Sigmoid colon (tissue), 4 donors: ENCODE measurements at regions not wholly inside any gene's neighbourhood (a gene's known extent, or its start where the extent isn't known, plus 50 kb on each side); places are given as distances from the start of the nearest gene placed in this dataset.

Experiments
- POLR2A ChIP-seq, 2 donors: fragments of 450-650 bp; IDR thresholded peaks; one replicate each; pipeline ENCODE4 v1.6.1; 2016; ENCODE audit warnings: antibody characterized with exemption in 2 of 2, mild to moderate bottlenecking in 2 of 2, moderate library complexity in 2 of 2
- POLR2AphosphoS5 ChIP-seq, 4 donors: sonication (generic); formaldehyde crosslinking; IDR thresholded peaks; one replicate each; pipeline ENCODE4 v1.6.1; 2017; ENCODE audit warnings: antibody characterized with exemption in 4 of 4
- TF ChIP-seq, protein P1 (sequence below), 4 experiments: fragments of 450-650 bp in 3 of 4; fragments of 200-600 bp in 1 of 4; IDR thresholded peaks; one replicate each; pipeline ENCODE4 v1.5.1; 2016 to 2019; ENCODE audit warnings: antibody characterized with exemption in 4 of 4, mild to moderate bottlenecking in 3 of 4, moderate library complexity in 2 of 4

DNA sequence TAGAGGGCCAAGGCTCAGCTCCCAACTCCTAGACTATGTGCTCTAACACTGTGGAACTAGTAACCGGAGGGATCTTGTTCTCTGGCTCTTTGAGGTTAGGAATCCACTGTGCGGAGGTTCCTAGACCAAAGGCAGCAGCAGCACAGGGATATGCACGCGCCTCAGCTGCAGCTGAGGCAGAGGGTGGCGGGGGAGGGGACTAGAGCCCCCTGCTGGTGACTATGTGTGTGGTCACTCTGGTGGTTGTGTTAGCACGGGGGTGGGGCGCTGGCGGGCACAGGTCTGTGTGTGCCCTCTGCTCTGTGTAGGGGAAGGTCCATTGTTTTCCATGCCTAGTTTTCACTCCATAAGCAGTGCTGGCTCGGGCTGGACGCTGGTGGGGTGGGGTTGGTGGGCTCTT is 458.0 kb upstream of the IZUMO3 start:
- TF ChIP-seq, protein P1, sequence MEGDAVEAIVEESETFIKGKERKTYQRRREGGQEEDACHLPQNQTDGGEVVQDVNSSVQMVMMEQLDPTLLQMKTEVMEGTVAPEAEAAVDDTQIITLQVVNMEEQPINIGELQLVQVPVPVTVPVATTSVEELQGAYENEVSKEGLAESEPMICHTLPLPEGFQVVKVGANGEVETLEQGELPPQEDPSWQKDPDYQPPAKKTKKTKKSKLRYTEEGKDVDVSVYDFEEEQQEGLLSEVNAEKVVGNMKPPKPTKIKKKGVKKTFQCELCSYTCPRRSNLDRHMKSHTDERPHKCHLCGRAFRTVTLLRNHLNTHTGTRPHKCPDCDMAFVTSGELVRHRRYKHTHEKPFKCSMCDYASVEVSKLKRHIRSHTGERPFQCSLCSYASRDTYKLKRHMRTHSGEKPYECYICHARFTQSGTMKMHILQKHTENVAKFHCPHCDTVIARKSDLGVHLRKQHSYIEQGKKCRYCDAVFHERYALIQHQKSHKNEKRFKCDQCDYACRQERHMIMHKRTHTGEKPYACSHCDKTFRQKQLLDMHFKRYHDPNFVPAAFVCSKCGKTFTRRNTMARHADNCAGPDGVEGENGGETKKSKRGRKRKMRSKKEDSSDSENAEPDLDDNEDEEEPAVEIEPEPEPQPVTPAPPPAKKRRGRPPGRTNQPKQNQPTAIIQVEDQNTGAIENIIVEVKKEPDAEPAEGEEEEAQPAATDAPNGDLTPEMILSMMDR (IDR thresholded peaks at IDR 0.05), result no peak
- TF ChIP-seq POLR2AphosphoS5 (IDR thresholded peaks at IDR 0.05) (no peak), POLR2A (IDR thresholded peaks at IDR 0.05) (no peak)
